ENCODE measurements at regions not wholly inside any gene's neighbourhood (a gene's known extent, or its start where the extent isn't known, plus 50 kb on each side); places are given as distances from the start of the nearest gene placed in this dataset.

DNA sequence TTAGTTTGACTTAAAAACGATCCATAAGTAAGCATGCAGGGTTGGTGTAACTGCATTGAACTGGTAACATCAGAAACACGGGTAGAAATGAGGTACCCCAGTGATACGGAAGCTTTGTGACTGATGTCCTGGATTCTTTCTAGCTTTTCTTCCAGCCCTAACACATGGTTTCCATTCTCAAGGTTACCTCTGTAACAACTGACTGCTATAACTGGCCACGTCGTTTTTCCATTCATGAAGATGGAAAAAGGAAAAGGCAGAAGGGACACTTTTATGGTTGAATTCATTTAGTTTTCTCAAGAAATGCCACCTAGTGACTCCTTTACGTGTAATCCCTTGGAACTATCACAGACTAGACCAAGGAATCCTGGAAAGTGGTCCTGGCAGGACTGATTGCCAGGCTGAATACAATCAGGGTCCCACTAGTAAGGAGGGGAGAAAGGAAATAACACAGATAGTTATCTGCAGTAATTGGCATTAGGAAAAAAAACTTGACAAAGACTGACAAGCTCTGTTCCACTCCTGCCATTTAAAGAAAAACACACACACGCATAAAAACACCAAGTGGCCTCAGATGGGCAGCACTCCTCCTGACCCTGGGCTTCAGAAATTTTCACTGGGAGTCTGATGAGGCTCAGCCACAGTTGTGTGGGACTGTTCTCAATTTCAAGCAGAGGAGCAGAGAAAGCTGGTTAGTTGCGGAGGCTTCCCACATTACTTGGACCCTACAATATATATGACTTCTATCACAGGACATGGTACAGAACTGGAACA lies 77.5 kb upstream of the ZNF169 start:
- TF ChIP-seq YY1 (tag by site-specific recombination; IDR thresholded peaks at IDR 0.05): no peak
- no peak for TF ChIP-seq IKZF3 (tag by site-specific recombination; IDR thresholded peaks at IDR 0.05)
- TF ChIP-seq ZNF404 (tag by site-specific recombination; IDR thresholded peaks at IDR 0.05): no peak
- no peak for TF ChIP-seq ZNF623 (tag by site-specific recombination; IDR thresholded peaks at IDR 0.05)
- TF ChIP-seq, protein P1, sequence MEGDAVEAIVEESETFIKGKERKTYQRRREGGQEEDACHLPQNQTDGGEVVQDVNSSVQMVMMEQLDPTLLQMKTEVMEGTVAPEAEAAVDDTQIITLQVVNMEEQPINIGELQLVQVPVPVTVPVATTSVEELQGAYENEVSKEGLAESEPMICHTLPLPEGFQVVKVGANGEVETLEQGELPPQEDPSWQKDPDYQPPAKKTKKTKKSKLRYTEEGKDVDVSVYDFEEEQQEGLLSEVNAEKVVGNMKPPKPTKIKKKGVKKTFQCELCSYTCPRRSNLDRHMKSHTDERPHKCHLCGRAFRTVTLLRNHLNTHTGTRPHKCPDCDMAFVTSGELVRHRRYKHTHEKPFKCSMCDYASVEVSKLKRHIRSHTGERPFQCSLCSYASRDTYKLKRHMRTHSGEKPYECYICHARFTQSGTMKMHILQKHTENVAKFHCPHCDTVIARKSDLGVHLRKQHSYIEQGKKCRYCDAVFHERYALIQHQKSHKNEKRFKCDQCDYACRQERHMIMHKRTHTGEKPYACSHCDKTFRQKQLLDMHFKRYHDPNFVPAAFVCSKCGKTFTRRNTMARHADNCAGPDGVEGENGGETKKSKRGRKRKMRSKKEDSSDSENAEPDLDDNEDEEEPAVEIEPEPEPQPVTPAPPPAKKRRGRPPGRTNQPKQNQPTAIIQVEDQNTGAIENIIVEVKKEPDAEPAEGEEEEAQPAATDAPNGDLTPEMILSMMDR (tag by site-specific recombination; IDR thresholded peaks at IDR 0.05): no peak
- no peak for TF ChIP-seq ZEB2 (tag by site-specific recombination; IDR thresholded peaks at IDR 0.05)
- no peak for TF ChIP-seq KLF7 (tag by site-specific recombination; IDR thresholded peaks at IDR 0.05; ENCODE audit: borderline replicate concordance)

Data from HEK293 (cell line).